Left renal cortex interstitium (tissue), 4 donors: ENCODE measurements at regions not wholly inside any gene's neighbourhood (a gene's known extent, or its start where the extent isn't known, plus 50 kb on each side); places are given as distances from the start of the nearest gene placed in this dataset.
"Not testable (repeated sequence)": the region's sequence is repeated elsewhere in the genome, so short reads cannot be mapped to it uniquely, and the experiment has no call there.

ENCODE experiments used
- DNase-seq, 4 donors: peaks; one replicate each; pipeline ENCODE4 v3.0.0-alpha.2; 2013; ENCODE audit warnings: low read depth in 4 of 4, low spot score in 2 of 4, missing footprints in 1 of 4

DNA sequence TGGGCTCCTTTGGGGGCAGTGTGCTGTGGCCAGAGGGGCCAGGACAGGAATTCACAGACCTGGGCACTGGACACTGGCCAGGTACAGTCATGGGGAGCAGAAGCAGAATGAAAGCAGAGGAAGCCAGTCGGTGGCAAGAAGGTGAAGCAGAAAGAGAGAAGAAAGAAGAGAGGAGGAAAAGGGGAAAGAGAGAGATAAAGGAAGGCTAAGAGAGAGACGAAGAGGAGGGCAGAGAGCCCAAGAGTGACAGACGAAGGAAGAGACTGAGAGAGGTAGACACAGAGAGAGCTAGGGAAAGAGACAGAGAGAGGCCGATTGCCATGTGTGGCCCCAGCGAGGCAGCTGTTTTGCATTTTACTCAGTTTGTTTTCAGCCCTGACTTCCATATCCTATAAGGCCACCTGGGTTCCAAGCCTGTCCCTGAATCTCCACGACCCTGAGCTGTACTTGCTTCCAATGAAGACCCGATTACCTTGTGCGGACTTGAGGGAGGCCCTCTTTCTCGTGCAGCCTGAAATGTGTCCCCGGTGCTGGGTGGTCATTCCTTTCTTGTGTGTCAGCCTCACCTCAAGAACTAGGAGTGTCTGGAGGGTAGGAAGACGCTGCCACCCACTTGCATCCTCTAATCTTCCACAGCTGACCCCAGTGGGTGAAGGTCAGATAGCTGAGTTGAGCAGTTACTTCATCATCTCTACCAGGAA lies 73.9 kb downstream of the LSM3 start:
- DNase-seq: no peak

DNA sequence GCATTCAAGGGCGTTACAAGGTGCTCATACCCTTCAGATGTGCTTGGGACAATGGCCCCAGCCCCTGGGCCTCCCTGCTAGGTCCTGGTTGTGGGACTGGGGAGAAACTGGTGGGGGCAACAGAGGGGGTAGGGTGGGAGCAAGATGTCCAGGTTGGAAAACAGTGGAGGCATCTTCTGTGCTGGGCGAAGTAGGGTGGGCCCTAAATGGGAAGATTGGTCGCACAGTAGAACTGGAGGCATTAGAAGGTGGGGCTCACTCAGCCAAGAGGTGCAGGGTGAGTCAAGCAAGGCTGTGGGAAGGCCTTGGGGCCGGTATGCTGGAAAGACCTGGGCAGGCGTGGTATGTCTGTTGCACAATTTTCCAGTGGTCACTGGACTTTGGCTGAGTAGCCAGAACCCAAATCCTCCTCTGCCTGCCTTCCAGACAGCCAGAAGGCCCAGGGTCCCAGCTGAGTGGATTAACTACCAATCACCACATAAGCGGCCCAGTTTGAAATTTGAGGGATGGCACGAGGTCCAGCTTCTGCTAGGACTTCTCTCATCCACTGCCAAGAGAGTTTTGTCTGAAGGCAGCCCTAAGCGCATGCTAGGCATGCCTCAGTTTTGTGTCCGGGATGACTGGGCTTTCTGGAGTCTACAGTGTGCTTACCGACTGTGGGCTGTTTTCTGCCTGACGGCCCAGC lies 74.5 kb downstream of the LSM3 start:
- DNase-seq: no peak

DNA sequence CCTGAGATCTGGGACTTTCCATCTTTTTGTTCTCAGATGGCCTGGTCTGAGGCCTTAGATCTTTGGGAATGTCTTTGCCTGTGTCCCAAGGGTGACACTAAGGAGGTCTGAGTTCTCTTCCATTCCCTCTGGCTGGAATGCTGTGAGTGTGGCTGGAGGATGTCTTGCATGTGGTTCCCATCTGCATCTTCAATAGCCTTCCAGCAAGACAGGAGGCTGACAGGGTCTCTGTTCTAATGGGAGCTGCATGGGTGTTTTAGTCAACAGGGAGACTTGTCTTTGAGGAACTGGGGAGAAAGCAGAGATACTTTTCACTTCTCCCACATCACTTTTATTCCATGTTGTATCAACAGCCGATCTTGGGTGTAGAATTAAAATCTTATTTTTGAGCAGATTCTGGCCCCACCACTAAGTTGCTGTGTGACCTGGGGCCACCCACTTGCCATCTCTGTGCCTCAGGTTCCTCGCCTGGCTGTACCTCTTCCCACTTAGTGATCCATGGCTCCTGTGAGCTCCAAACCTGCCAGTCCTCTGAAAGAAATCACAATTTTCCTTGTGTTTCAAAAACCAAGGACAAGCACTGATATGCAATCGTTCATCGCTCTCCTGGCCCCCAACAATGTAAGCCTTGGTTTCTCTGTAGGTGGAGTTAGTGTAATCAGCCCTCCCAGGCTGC lies 75.2 kb downstream of the LSM3 start:
- DNase-seq: no peak

GRCh38 chr3:14254812-14255702 lies 76.4 kb downstream of the LSM3 start:
- no peak for DNase-seq

DNA sequence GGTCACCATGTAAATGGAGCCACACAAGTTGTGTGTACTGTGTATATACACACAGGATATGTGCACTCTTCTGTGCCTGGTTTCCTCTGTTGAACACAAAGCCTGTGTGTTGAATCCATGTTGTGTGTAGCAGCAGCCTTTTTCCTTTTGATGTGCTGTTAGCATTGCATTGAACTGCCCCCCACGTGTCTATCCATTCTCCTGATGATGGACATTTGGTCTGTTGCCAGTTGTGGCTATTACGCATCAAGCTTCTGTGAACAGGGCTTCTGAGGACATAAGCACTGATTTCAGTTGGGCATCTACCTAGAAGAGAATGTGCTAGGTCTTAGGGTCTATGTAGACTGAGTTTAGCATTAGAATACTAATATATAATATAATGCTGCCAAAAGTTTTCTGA lies 77.4 kb downstream of the LSM3 start:
- DNase-seq: no peak

GRCh38 chr3:14256561-14257342 lies 78.1 kb downstream of the LSM3 start:
- no peak for DNase-seq

GRCh38 chr3:14258906-14259904 lies 80.6 kb downstream of the LSM3 start:
- DNase-seq: no peak

GRCh38 chr3:14260463-14260862 lies 81.8 kb downstream of the LSM3 start:
- DNase-seq: no peak

- peak; percentile 39 to 72 (median 62) for DNase-seq
Observed at GRCh38 chr3:14261229-14261628, 82.6 kb downstream of the LSM3 start.

DNA sequence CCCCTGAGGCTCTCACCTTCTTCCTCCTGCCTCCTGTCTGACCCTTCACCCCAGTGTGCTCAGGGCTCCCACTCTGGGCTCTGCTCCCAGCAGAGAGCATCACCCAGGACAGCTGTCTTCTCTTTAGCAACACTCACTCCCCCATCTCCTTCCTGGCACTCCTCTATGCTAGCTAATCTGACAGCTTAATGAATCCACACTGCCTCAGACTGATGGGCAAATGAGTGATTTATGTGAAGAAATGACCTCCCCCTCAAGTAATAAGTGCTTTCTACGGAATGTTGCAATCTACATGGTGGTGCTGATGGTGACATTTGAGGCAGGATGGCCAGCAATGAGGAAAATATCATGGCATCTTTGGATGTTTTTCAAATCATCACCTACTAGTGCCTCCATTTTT lies 83.6 kb downstream of the LSM3 start:
- DNase-seq: no peak

- no peak for DNase-seq
Observed at GRCh38 chr3:14262867-14263266, 84.2 kb downstream of the LSM3 start.

DNA sequence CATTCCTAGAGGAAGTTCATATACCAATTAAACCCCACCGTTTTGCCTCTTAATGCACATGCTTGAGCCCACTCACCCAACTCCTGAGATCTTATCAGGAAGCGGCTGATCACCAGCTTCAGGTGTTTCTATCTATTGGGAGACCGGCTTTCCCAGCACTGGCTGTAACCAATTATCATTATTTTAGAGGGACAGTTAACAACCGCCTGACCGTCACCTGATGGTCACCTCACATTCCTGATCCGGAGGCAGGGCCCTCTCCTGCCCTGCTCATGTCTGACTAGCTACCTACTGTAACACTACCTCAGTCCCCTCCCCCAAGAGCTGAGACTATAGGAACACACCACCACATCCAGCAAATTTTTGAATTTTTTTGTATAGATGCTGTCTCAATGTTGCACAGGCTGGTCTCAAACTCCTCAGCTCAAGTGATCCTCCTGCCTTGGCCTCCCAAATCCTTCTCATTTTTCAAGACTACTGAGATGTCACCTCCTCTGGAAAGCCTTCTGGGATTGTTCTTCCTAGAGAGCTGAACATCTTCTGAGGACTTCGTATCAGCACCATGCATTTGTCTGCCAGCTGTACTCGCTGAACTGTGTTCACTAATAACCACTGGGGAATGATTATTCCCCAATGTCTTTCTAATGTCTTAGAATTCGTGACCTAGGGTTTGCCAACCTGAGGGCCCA lies 84.8 kb downstream of the LSM3 start:
- DNase-seq: no peak

GRCh38 chr3:14265246-14265962 lies 86.8 kb downstream of the LSM3 start:
- DNase-seq: no peak

DNA sequence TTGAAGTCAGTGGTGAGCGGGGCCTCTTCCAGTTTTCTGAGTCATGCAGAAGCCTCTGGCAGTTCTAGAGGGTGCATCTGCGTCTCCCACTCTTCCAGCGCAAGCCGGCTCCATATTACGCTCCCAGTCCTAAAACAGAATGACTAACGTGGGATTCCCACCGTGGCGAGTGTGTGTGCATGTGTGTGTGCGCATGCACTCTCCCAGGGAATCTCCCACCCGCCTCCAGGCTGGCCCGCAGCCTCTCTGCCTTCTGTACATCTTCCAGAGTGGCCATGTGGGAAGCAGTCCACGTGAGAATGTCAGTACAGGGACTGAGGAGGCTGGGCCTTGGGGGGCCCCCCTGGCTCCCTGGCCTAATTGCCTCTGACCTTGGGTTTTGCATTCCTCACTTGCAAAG lies 87.7 kb downstream of the LSM3 start:
- no peak for DNase-seq

DNA sequence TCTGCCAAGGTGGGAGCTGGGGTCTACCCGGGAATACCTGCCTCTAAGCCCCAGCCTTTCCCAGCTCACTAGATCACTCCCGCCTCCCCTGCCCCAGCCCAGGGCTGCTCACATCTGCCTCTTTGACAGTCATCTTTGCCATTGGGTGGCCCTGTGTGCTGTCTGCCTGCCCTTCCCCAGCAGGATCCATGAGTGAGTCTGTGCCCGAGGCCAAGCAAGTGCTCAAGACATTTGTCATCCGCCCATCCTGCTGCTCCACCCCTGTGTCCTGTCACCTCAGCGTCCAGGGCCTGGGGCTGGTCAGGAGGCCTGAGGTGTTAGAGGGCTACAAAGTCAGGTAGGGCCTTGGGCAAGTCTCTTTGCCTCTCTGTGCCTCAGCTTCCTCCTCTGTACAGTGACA lies 89.4 kb downstream of the LSM3 start:
- DNase-seq: no peak

DNA sequence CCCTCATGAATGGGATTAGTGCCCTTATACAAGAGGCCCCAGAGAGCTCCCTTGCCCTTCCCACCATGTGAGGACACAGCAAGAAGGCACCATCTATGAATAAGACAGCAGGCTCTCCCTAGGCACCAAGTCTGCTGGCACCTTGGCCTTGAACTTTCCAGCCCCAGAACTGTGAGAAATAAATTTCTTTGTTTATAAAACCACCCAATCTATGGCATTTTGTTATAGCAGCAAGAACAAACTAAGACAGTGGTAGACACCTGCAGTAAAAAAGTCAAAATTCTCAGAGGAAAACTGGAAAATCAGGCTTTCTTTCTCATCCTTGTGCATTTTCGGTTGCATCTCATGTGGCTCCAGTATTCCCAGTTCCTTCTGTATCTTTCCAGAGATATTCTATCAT lies 90.3 kb downstream of the LSM3 start:
- no peak for DNase-seq

DNA sequence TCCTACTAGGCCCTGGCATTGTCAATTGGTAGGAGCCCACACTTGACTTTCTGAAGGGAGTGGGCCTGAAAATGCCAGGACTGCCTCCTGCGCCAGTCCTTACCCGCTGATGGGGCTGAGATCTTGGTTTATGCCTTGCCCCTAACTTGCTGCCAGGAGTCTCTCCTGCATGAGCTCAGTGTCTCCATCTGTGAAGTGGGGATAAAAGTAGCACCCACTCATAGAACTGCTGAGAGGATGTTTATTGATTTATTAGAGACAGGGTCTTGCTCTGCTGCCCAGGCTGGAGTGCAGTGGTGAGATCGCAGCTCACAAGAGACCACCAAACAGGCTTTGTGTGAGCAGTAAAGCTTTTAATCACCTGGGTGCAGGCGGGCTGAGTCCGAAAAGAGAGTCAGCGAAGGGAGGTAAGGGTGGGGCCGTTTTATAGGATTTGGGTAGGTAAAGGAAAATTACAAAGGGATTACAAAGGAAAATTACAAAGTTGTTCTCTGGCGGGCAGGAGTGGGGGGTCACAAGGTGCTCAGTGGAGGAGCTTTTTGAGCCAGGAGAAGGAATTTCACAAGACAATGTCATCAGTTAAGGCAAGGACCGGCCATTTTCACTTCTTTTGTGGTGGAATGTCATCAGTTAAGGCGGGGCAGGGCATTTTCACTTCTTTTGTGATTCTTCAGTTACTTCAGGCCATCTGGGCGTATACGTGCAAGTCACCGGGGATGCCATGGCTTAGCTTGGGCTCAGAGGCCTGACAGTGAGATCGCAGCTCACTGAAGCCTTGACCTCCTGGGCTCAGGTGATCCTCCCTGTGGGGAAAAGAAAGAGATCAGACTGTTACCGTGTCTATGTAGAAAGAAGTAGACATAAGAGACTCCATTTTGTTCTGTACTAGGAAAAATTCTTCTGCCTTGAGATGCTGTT lies 93.7 kb downstream of the LSM3 start:
- not testable (repeated sequence) for DNase-seq
